ENCODE measurements at regions not wholly inside any gene's neighbourhood (a gene's known extent, or its start where the extent isn't known, plus 50 kb on each side); places are given as distances from the start of the nearest gene placed in this dataset.
A peak's percentile ranks its signal among the peaks of the same experiment; 100 is the strongest.

- no peaks in the 10 kb centered on the region for H3K9me2 ChIP-seq
- no peak overlapping the region for H3K9ac ChIP-seq
- H3K4me3 ChIP-seq (ENCODE audit: low read depth in 2 of 2, low read length in 1 of 2), result no peak overlapping the region
- no peaks in the 10 kb centered on the region for H3K9me3 ChIP-seq
- peak overlapping the region in 1 of 2 experiments; percentile 97; a peak in 2 of 4 replicates for H3K27ac ChIP-seq (ENCODE audit: low read depth in 2 of 2, low read length in 1 of 2)
- H3K4me1 ChIP-seq (ENCODE audit: control insufficient read depth in 1 of 2, insufficient read depth in 2 of 2, low read depth in 1 of 2, low read length in 1 of 2), result peaks cover 0 to 53% of the 10 kb centered on the region in 2 experiments; a peak in 2 of 4 replicates
- WGBS (ENCODE audit: low lambda C conversion rate), result 27% methylated on average over 9 of the region's 13 CpGs
- H3K4me2 ChIP-seq, result no peak overlapping the region
- H4K20me1 ChIP-seq (ENCODE audit: insufficient read depth), result no peaks in the 10 kb centered on the region
- POLR2A ChIA-PET, result interaction anchor here (0.6 kb wide), 1 partner anchor 369 kb away, joined by 3 read pairs; no protein-coding TSS in a partner anchor
- CTCF ChIA-PET, result interaction anchor here (0.7 to 1.2 kb wide), 3 partner anchors 37 to 1079 kb away, joined by 3 to 4 read pairs (median 3); no protein-coding TSS in a partner anchor
- peak; percentile 24 for DNase-seq
- no peak overlapping the region for H2AFZ ChIP-seq (ENCODE audit: low read depth)
- no peaks in the 10 kb centered on the region for H3K79me2 ChIP-seq (ENCODE audit: insufficient read depth)
- H3K27me3 ChIP-seq (ENCODE audit: insufficient read depth), result peaks cover 15% of the 10 kb centered on the region; the same call in 1 of the 2 replicates
- TF ChIP-seq FOSL2 (IDR thresholded peaks at IDR 0.05; ENCODE audit: borderline replicate concordance, low read depth), result no peak
- TF ChIP-seq CTCF (IDR thresholded peaks at IDR 0.05), result no peak
- TF ChIP-seq TCF12 (IDR thresholded peaks at IDR 0.05), result no peak
- no peak for TF ChIP-seq FOXJ3 (CRISPR knock-in tag; IDR thresholded peaks at IDR 0.05)
- TF ChIP-seq FOXM1 (IDR thresholded peaks at IDR 0.05; ENCODE audit: low read depth), result no peak
- TF ChIP-seq JUND (IDR thresholded peaks at IDR 0.05), result no peak
- TF ChIP-seq USF1 (IDR thresholded peaks at IDR 0.05; ENCODE audit: borderline replicate concordance, low read depth), result no peak
- no peak for TF ChIP-seq NFIC (IDR thresholded peaks at IDR 0.05; ENCODE audit: borderline replicate concordance)
- no peak for TF ChIP-seq RFX5 (IDR thresholded peaks at IDR 0.05; ENCODE audit: low read length)
- no peak for TF ChIP-seq EP300 (IDR thresholded peaks at IDR 0.05; ENCODE audit: borderline replicate concordance in 1 of 2, low read depth in 1 of 2, low read length in 1 of 2)
- no peak for TF ChIP-seq RCOR1 (IDR thresholded peaks at IDR 0.05; ENCODE audit: low read length)
- no peak for TF ChIP-seq GABPA (IDR thresholded peaks at IDR 0.05; ENCODE audit: low read depth)
- no peak for TF ChIP-seq CHD2 (IDR thresholded peaks at IDR 0.05; ENCODE audit: low read length, partially characterized antibody)
- no peak for TF ChIP-seq SIN3A (IDR thresholded peaks at IDR 0.05; ENCODE audit: borderline replicate concordance, low read depth, low read length)
- no peaks in the 10 kb centered on the region for H3K36me3 ChIP-seq (replicated peaks in 1 of 2; ENCODE audit: control insufficient read depth in 1 of 2, insufficient read depth in 2 of 2, low read length in 1 of 2)
- H3F3A ChIP-seq (replicated peaks; ENCODE audit: insufficient read depth), result no peaks in the 10 kb centered on the region
These were observed 371.7 kb downstream of the BCOR start for GRCh38 chrX:39725928-39726619.

- no peaks in the 10 kb centered on the region for H3K79me2 ChIP-seq (ENCODE audit: insufficient read depth)
- no peaks in the 10 kb centered on the region for H3F3A ChIP-seq (replicated peaks; ENCODE audit: insufficient read depth)
- no peak overlapping the region for H3K9ac ChIP-seq
- H4K20me1 ChIP-seq (ENCODE audit: insufficient read depth), result no peaks in the 10 kb centered on the region
- H3K27ac ChIP-seq (ENCODE audit: low read depth in 2 of 2, low read length in 1 of 2), result peak overlapping the region in 1 of 2 experiments; percentile 97; a peak in 2 of 4 replicates
- ChIA-PET POLR2A (interaction anchor here (0.6 kb wide), 1 partner anchor 369 kb away, joined by 3 read pairs; no protein-coding TSS in a partner anchor), CTCF (interaction anchor here (0.8 to 1.2 kb wide), 2 partner anchors 37 to 573 kb away, joined by 3 to 4 read pairs; no protein-coding TSS in a partner anchor)
- no peak overlapping the region for H2AFZ ChIP-seq (ENCODE audit: low read depth)
- peak; percentile 35 for TF ChIP-seq TCF12 (IDR thresholded peaks at IDR 0.05)
- no peak for TF ChIP-seq SIN3A (IDR thresholded peaks at IDR 0.05; ENCODE audit: borderline replicate concordance, low read depth, low read length)
- TF ChIP-seq RCOR1 (IDR thresholded peaks at IDR 0.05; ENCODE audit: low read length), result peak; percentile 60; the same call in 1 of the 2 replicates
- H3K36me3 ChIP-seq (replicated peaks in 1 of 2; ENCODE audit: control insufficient read depth in 1 of 2, insufficient read depth in 2 of 2, low read length in 1 of 2), result no peaks in the 10 kb centered on the region
- no peaks in the 10 kb centered on the region for H3K9me3 ChIP-seq
- no peak overlapping the region for H3K4me2 ChIP-seq
- H3K4me1 ChIP-seq (ENCODE audit: control insufficient read depth in 1 of 2, insufficient read depth in 2 of 2, low read depth in 1 of 2, low read length in 1 of 2), result peaks cover 0 to 57% of the 10 kb centered on the region in 2 experiments; a peak in 2 of 4 replicates
- no peak overlapping the region for H3K4me3 ChIP-seq (ENCODE audit: low read depth in 2 of 2, low read length in 1 of 2)
- 5% methylated on average over 3 of the region's 3 CpGs for WGBS (ENCODE audit: low lambda C conversion rate)
- no peaks in the 10 kb centered on the region for H3K9me2 ChIP-seq
- peak; percentile 63 for DNase-seq
- peaks cover 15% of the 10 kb centered on the region; the same call in 1 of the 2 replicates for H3K27me3 ChIP-seq (ENCODE audit: insufficient read depth)
These were observed 371.0 kb downstream of the BCOR start for GRCh38 chrX:39726771-39727170.
